ENCODE measurements at regions not wholly inside any gene's neighbourhood (a gene's known extent, or its start where the extent isn't known, plus 50 kb on each side); places are given as distances from the start of the nearest gene placed in this dataset.
"Not testable (repeated sequence)": the region's sequence is repeated elsewhere in the genome, so short reads cannot be mapped to it uniquely, and the experiment has no call there.

- no peak overlapping the region for H3K4me3 ChIP-seq (ENCODE audit: low read length)
- DNase-seq (ENCODE audit: low read depth), result peak; percentile 42
- no peak for TF ChIP-seq CTCF (IDR thresholded peaks at IDR 0.05; ENCODE audit: insufficient read depth, low read depth, low read length, missing control alignments)
These were observed 89.0 kb downstream of the PPCDC start for GRCh38 chr15:75112278-75112847.

DNA sequence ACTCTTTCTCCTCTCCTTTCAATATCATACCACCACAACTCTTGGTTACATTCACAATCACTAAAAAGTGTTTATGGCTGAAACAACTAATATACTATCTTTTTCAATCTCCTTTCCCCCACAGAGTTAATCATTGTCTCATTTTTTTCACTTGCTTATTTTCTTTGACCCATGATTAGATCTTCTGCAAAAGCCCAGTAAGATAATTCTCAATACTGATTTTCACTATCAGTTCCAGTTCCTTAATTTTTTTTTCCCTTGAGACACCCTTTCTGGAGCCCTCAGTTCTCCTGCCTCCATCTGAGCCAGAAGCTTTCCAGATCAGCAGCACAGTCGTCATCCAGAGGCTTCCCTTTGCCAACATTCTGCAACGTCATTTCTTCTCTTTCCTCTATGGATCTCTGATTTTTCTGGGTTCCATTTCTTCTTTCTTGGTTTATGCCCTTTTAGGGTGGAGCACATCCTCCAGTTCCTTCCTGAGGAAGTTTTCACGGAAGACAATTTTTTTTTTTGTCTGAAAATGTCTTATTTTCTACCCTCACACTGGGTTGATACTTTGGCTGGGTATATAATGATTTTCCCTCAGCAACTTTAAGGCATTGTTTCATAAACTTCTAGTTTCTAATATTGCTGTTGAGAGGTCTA, 88.7 kb upstream of the C15orf39 start:
- no peak for DNase-seq (ENCODE audit: low read depth)
- no peak for TF ChIP-seq CTCF (IDR thresholded peaks at IDR 0.05; ENCODE audit: insufficient read depth, low read depth, low read length, missing control alignments)
- H3K4me3 ChIP-seq (ENCODE audit: low read length), result no peak overlapping the region

DNA sequence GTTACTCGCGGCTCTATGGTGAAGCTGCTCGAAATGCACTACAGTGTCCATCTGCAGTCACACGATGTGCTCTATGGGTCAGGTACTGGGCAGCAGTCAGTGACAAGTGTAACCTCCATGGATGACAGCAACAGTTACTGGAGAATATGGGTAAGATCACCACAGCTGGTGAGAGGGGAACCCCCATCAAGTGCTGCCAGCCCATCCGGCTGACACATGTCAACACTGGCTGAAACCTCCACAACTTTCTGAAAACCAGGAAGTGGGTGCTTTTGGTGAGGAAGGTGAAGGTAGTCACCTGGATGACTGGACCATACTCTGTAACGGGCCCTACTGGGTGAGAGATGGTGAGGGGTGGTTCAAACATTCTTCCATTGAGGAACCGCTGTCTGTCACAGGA, 87.4 kb upstream of the C15orf39 start:
- no peak for DNase-seq (ENCODE audit: low read depth)
- TF ChIP-seq CTCF (IDR thresholded peaks at IDR 0.05; ENCODE audit: insufficient read depth, low read depth, low read length, missing control alignments), result no peak
- no peak overlapping the region for H3K4me3 ChIP-seq (ENCODE audit: low read length)

DNA sequence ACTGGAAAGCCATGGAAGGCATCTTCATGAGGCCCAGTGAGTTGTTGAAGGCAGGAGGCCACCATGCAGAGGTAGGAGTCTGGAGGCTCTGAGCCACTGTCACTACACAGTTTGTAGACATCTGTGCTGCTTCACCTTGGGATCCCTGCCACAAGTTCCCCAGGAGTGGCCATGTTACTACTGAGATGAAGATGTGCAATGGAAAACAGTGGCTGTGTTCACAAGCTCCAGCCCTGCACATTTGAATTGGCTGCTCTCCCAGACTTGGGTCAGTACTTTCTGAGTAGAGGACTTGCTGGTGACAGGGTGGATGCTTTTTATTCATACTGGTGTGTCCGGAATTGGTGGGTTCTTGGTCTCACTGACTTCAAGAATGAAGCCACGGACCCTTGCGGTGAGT, 86.9 kb upstream of the C15orf39 start:
- no peak for TF ChIP-seq CTCF (IDR thresholded peaks at IDR 0.05; ENCODE audit: insufficient read depth, low read depth, low read length, missing control alignments)
- DNase-seq (ENCODE audit: low read depth), result no peak
- no peak overlapping the region for H3K4me3 ChIP-seq (ENCODE audit: low read length)

GRCh38 chr15:75115411-75115913, 86.2 kb upstream of the C15orf39 start:
- DNase-seq (ENCODE audit: low read depth); H3K4me3 ChIP-seq (ENCODE audit: low read length): not testable (repeated sequence)

GRCh38 chr15:75116143-75116542, 85.5 kb upstream of the C15orf39 start:
- not testable (repeated sequence) for H3K4me3 ChIP-seq (ENCODE audit: low read length); DNase-seq (ENCODE audit: low read depth)

DNA sequence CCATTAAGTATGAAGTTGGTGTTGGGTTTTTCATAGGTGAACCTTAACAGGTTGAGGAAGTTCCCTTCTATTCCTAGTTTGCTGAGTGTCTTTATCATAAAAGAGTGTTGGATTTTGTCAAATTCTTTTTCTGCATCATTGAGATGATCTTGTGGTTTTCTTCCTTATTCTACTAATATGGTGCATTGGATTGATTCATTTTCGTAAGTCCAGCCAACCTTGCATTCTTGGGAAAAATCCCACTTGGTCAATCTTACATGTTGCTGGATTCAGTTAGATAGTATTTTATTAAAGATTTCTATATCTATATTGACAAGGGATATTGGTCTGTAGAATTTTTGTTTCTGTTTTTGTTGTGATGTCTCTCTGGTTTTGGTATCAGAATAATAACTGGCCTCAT, 83.7 kb upstream of the C15orf39 start:
- no peak overlapping the region for H3K4me3 ChIP-seq (ENCODE audit: low read length)
- no peak for TF ChIP-seq CTCF (IDR thresholded peaks at IDR 0.05; ENCODE audit: insufficient read depth, low read depth, low read length, missing control alignments)
- DNase-seq (ENCODE audit: low read depth), result no peak

DNA sequence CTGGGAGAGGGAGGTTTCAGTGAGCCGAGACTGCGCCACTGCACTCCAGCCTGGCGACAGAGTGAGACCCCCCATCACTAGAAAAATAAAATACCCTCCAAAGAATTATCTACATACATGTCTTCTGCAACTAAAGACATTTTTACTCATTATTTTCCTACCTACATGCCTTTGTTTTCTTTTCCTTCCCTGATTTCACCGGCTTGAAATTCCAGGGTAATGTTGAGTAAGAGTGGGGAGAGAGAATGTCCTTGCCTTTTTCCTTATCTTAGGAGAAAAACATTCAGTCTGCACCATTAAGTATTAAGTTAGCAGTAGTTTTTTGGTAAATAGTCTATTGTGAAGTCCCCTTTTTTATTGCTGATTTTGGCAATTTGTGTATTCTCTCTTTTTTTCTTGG, 82.4 kb upstream of the C15orf39 start:
- DNase-seq (ENCODE audit: low read depth); H3K4me3 ChIP-seq (ENCODE audit: low read length): not testable (repeated sequence)

Measured in epithelial cell of esophagus (primary cell).